Activated naive CD4-positive, alpha-beta T cell treated with anti-CD3 and anti-CD28 coated beads for 36 hours (primary cell): ENCODE measurements at regions not wholly inside any gene's neighbourhood (a gene's known extent, or its start where the extent isn't known, plus 50 kb on each side); places are given as distances from the start of the nearest gene placed in this dataset.
"Not testable (repeated sequence)": the region's sequence is repeated elsewhere in the genome, so short reads cannot be mapped to it uniquely, and the experiment has no call there.

Experiments
- CTCF ChIA-PET: fragments of 350-600 bp; sonication (Branson Sonifier 250); formaldehyde crosslinking; loops from one replicate; lab custom pipeline; 2021; ENCODE audit warnings: antibody characterized with exemption; lab: Charles Lee
- DNase-seq: peaks from one replicate; pipeline ENCODE4 v3.0.0-alpha.2; 2020
- H3K27ac Mint-ChIP-seq: one replicate; pipeline ENCODE4 v1.8.0; 2021; ENCODE audit warnings: mild to moderate bottlenecking, mixed read lengths
- H3K27me3 Mint-ChIP-seq: one replicate; pipeline ENCODE4 v1.8.0; 2021; ENCODE audit warnings: low read depth, mixed read lengths
- H3K36me3 Mint-ChIP-seq: one replicate; pipeline ENCODE4 v1.8.0; 2021; ENCODE audit warnings: low read depth, mixed read lengths
- H3K4me1 Mint-ChIP-seq: one replicate; pipeline ENCODE4 v1.8.0; 2021; ENCODE audit warnings: low read depth, mixed read lengths
- H3K4me3 Mint-ChIP-seq: one replicate; pipeline ENCODE4 v1.8.0; 2021; ENCODE audit warnings: mild to moderate bottlenecking, moderate library complexity, mixed read lengths
- H3K9me3 Mint-ChIP-seq: one replicate; pipeline ENCODE4 v1.8.0; 2021; ENCODE audit warnings: mixed read lengths
- intact Hi-C: fragments of 100-400 bp; cut with micrococcal nuclease; formaldehyde crosslinking; loops from one replicate; pipeline ENCODE4 v1.15.1; 2023

GRCh38 chr12:127822809-127823411, 444.1 kb upstream of the TMEM132C start:
- Mint-ChIP-seq H3K4me1 (no peaks in the 10 kb centered on the region), H3K9me3 (peaks cover 24% of the 10 kb centered on the region), H3K27me3 (no peaks in the 10 kb centered on the region), H3K4me3 (no peak overlapping the region), H3K27ac (no peak overlapping the region), H3K36me3 (no peaks in the 10 kb centered on the region)
- CTCF ChIA-PET: no interaction called here
- intact Hi-C loops: no loop called here
- DNase-seq: no peak

DNA sequence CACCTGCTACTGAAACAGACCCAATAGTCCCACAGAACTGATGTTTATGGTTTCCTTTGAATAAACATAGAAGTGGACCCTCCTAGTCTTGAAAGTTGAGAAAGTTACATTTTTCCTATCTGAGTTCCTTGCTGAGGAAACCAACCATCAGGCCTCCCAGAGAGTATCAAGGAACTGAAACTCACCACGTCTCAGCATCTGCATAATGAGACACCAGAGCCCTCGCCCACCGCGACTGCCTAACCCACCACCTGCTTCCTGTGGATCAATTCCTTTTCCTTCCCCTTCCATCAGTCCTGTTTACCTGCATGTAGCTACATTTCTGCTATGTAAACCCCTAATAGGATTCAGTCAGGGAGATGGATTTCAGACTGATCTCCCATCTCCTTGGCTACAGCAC, 443.2 kb upstream of the TMEM132C start:
- H3K4me1 Mint-ChIP-seq: no peaks in the 10 kb centered on the region
- H3K27me3 Mint-ChIP-seq: no peaks in the 10 kb centered on the region
- no peaks in the 10 kb centered on the region for H3K36me3 Mint-ChIP-seq
- DNase-seq: no peak
- intact Hi-C loops: no loop called here
- H3K4me3 Mint-ChIP-seq: no peak overlapping the region
- H3K9me3 Mint-ChIP-seq: peaks cover 23% of the 10 kb centered on the region
- no peak overlapping the region for H3K27ac Mint-ChIP-seq
- CTCF ChIA-PET: no interaction called here

DNA sequence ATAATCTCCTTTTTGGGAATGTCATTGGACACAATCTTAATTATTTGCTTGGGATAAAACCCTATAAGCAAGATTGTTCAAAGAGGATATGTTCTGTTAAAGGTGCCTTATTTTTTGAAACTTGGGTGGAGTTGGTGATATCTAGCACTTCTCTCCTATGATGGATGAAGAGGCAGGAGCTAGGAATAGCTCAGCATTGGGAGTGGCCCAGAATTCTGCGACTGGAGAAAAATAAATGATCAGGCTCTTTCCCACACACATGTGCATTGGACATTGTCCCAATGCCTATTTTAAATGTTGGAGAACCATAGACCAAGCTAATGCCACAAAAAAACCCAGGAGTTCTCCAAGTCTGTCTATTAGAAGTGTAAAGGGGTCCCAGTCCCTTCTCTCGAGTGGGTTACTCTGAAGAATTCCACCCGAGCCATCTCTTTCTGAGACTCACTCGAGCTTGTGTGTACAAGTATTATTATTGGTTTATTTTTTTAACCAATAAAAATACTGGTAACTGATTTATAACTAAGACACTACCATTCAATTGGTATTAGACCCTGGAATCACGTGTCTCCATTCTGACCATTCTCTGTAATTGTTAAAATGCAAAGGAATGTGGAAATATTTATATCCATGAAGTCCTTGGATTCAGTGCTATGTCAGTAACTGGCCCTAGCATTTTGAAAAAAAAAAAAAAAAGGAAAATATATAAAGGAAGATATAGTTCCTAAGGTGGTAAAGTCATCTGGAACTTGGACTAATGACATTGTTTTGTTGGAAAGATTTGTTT, 437.5 kb upstream of the TMEM132C start:
- H3K36me3 Mint-ChIP-seq: no peaks in the 10 kb centered on the region
- no peak for DNase-seq
- CTCF ChIA-PET: interaction anchor here (0.6 kb wide), 1 partner anchor 438 kb away, joined by 4 read pairs; no protein-coding TSS in a partner anchor
- H3K27me3 Mint-ChIP-seq: no peaks in the 10 kb centered on the region
- intact Hi-C loops: no loop called here
- H3K4me1 Mint-ChIP-seq: no peaks in the 10 kb centered on the region
- H3K9me3 Mint-ChIP-seq: peaks cover 18% of the 10 kb centered on the region
- no peak overlapping the region for H3K4me3 Mint-ChIP-seq
- no peak overlapping the region for H3K27ac Mint-ChIP-seq

GRCh38 chr12:127830065-127830460, 436.9 kb upstream of the TMEM132C start:
- DNase-seq: no peak
- CTCF ChIA-PET: interaction anchor here (0.6 kb wide), 1 partner anchor 438 kb away, joined by 4 read pairs; no protein-coding TSS in a partner anchor
- Mint-ChIP-seq H3K27ac (no peak overlapping the region), H3K9me3 (peaks cover 15% of the 10 kb centered on the region), H3K36me3 (no peaks in the 10 kb centered on the region), H3K4me3 (no peak overlapping the region), H3K4me1 (no peaks in the 10 kb centered on the region), H3K27me3 (no peaks in the 10 kb centered on the region)
- intact Hi-C loops: no loop called here

DNA sequence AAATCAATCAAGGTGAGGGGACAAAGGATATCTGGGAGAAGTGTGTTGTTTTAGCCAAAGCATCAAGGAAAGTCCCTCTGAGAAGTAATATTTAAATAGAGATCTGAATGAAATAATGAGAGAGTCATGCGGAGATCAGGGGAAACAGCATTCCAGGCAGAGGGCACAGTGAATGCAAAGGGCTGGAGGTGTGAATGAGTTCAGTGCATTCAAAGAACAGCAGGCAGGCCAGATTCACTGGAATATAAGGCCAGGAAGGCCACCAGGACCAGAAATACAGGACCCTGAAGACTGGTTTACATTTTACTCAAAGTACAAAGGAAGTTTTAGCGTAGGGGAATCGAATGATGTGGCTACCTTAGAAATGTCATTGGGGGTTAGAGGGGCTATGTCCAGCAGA, 436.2 kb upstream of the TMEM132C start:
- Mint-ChIP-seq H3K9me3 (peaks cover 18% of the 10 kb centered on the region), H3K4me1 (no peaks in the 10 kb centered on the region), H3K36me3 (no peaks in the 10 kb centered on the region), H3K27ac (no peak overlapping the region), H3K27me3 (no peaks in the 10 kb centered on the region), H3K4me3 (no peak overlapping the region)
- CTCF ChIA-PET: no interaction called here
- DNase-seq: no peak
- intact Hi-C loops: no loop called here

GRCh38 chr12:127832172-127832571, 434.8 kb upstream of the TMEM132C start:
- H3K4me1 Mint-ChIP-seq: no peaks in the 10 kb centered on the region

DNA sequence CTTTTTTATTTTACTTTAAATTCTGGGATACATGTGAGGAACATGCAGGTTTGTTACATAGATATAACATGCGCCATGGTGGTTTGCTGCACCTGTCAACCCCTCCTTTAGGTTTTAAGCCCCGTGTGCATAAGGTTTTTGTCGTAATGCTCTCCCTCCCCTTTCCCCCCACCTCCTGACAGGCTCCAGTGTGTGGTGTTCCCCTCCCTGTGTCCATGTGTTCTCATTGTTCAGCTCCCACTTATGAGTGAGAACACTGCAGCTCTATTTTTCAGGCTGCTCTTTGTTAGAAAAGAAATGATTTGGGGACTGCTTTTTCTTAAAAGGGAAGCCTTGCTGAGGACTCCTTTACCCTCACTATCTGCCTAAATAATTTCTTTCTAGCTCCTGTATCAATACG, 430.2 kb upstream of the TMEM132C start:
- H3K4me1 Mint-ChIP-seq, H3K4me3 Mint-ChIP-seq, CTCF ChIA-PET, DNase-seq, H3K27me3 Mint-ChIP-seq, H3K27ac Mint-ChIP-seq, H3K36me3 Mint-ChIP-seq, H3K9me3 Mint-ChIP-seq, intact Hi-C loops: not testable (repeated sequence)

More at GRCh38 chr12:127832172-127832571, 434.8 kb upstream of the TMEM132C start:
- H3K9me3 Mint-ChIP-seq: peaks cover 9% of the 10 kb centered on the region
- no peak overlapping the region for H3K27ac Mint-ChIP-seq
- no peak overlapping the region for H3K4me3 Mint-ChIP-seq
- no peak for DNase-seq
- H3K27me3 Mint-ChIP-seq: no peaks in the 10 kb centered on the region
- CTCF ChIA-PET: no interaction called here
- no peaks in the 10 kb centered on the region for H3K36me3 Mint-ChIP-seq
- intact Hi-C loops: no loop called here

DNA sequence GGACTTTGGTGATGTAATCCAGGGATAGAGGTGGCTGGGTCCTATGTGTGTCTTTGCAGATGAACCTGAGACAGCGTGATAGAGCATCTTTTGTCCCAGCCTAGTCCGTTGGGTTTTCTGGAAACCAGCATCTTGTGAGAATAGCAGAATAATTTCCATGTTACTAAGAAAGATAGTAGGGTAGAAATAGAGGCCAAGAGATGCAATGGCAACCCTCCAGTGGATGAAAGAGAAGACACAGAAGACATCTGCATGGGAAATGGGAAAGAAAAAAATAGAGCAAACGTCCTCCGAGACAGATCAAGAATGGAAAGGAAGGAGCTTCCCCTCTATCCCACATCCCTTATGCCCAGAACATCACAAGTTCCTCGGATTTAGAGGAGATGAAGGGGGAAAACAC, 409.3 kb upstream of the TMEM132C start:
- Mint-ChIP-seq H3K9me3 (peaks cover 7% of the 10 kb centered on the region), H3K27me3 (no peaks in the 10 kb centered on the region), H3K36me3 (no peaks in the 10 kb centered on the region), H3K4me3 (no peak overlapping the region), H3K4me1 (no peaks in the 10 kb centered on the region), H3K27ac (no peak overlapping the region)
- intact Hi-C loops: no loop called here
- CTCF ChIA-PET: no interaction called here
- DNase-seq: no peak

DNA sequence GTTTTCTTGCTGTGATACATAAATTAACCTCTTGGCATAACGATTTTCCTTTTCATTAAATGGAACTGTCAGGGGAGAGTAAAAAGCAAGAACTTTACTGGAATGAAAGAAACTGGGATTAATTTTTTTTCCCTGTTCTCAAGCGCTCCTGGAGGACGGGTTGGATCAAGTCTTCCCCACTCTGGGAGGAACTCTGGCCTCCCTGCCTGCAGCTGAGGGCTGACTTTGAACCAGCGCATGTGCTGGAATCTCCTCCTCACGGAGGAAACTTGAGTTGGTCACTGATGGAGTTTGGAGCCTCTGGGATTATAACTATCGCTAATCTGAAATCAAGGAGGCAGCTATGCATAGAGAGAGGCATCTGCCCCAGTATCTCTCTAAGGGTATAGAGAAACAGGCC, 406.4 kb upstream of the TMEM132C start:
- Mint-ChIP-seq H3K27me3 (no peaks in the 10 kb centered on the region), H3K9me3 (peaks cover 19% of the 10 kb centered on the region), H3K36me3 (no peaks in the 10 kb centered on the region), H3K4me3 (no peak overlapping the region), H3K27ac (no peak overlapping the region), H3K4me1 (no peaks in the 10 kb centered on the region)
- DNase-seq: no peak
- CTCF ChIA-PET: no interaction called here
- intact Hi-C loops: no loop called here

DNA sequence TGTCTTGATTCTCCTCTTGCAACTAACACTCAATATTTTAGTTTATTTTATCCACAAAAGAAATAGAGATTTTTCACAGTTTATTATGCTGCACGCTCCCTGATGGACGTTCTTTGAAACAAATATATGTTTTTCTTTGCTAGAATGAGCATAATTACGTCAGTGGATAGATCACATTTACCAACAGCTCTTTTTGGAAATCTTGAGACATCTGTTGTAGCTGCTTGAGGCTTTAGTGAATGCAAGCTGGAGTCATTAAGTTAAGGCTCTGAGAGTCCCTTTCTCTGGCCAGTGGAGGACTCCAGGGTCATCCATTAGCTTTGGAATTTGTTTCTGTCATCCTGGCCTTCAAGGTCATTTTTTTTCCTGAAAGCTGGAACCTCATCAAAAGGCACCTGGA, 405.6 kb upstream of the TMEM132C start:
- CTCF ChIA-PET: no interaction called here
- no peaks in the 10 kb centered on the region for H3K4me1 Mint-ChIP-seq
- no peak overlapping the region for H3K4me3 Mint-ChIP-seq
- H3K27me3 Mint-ChIP-seq: no peaks in the 10 kb centered on the region
- no peak for DNase-seq
- H3K9me3 Mint-ChIP-seq: peaks cover 19% of the 10 kb centered on the region
- intact Hi-C loops: no loop called here
- no peaks in the 10 kb centered on the region for H3K36me3 Mint-ChIP-seq
- no peak overlapping the region for H3K27ac Mint-ChIP-seq

DNA sequence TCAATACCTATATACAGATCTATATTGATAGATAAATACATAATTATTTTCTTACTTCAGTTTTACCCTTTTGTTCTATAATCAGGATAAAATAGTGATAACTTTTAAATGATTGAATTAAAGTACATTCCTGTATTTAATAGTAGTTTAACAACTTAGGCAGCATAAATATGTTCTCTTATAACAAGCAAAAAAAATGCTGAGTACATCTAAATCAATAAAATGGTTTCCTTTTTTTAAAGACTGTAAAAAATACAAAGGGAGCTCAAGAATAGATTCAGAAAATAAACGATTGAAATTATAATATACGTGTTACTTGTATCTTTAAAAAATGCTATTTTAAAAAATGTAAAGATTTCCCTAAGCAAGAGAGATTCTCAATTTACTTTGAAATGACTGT, 393.7 kb upstream of the TMEM132C start:
- Mint-ChIP-seq H3K4me3 (no peak overlapping the region), H3K9me3 (peaks cover 10% of the 10 kb centered on the region), H3K27ac (no peak overlapping the region), H3K36me3 (no peaks in the 10 kb centered on the region), H3K27me3 (no peaks in the 10 kb centered on the region), H3K4me1 (no peaks in the 10 kb centered on the region)
- no peak for DNase-seq
- intact Hi-C loops: no loop called here
- CTCF ChIA-PET: no interaction called here

GRCh38 chr12:127881371-127882140, 385.4 kb upstream of the TMEM132C start:
- no peaks in the 10 kb centered on the region for H3K36me3 Mint-ChIP-seq
- CTCF ChIA-PET: no interaction called here
- H3K4me3 Mint-ChIP-seq: no peak overlapping the region
- H3K4me1 Mint-ChIP-seq: no peaks in the 10 kb centered on the region
- H3K27me3 Mint-ChIP-seq: no peaks in the 10 kb centered on the region
- intact Hi-C loops: no loop called here
- no peak for DNase-seq
- peaks cover 7% of the 10 kb centered on the region for H3K9me3 Mint-ChIP-seq
- H3K27ac Mint-ChIP-seq: no peak overlapping the region
